ENCODE measurements at regions not wholly inside any gene's neighbourhood (a gene's known extent, or its start where the extent isn't known, plus 50 kb on each side); places are given as distances from the start of the nearest gene placed in this dataset.

DNA sequence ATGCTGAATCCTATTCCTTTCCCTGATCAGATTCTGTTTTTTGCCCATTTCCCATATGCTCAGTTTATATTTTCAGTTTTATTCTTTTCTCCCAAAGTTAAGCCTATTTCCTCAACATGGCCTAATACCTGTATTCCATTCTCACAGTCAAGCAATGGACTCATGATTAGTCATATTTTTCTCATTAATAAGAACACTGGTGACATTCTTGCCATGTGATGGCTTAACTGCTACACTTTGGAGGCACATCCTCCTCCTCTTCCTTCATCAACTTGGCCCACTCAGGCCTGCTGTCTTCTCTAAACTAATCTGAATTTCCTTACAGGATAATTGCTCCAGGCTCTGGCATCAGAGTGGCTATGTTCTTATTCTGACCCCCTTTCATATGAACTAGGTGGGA is 679.2 kb downstream of the NYAP2 start:
- in situ Hi-C loops (cut with HindIII; ENCODE audit: low pct_unique_long_range_greater_than_20kb, low sequenced_read_pairs): no loop called here
- no peak for DNase-seq (ENCODE audit: low read depth, low spot score)

DNA sequence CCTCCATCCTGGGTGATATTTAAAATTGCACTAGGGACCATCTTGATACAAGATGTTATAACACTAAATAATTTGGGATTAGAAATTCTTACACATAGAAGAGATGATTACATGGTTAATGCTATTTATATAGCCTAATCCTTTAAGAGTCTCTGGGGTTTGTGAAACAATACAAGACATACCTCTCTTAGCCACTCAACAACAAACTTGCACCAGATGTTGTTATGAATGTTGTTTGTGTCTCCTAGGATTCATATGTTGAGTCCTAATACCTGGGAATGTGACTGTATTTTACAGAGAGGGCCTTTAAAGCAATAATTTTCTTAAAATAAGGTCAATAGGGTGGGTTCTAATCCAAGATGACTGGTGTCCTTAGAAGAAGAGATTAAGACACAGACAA is 678.3 kb downstream of the NYAP2 start:
- no peak for DNase-seq (ENCODE audit: low read depth, low spot score)
- in situ Hi-C loops (cut with HindIII; ENCODE audit: low pct_unique_long_range_greater_than_20kb, low sequenced_read_pairs): no loop called here

GRCh38 chr2:226077031-226077430 is 677.5 kb downstream of the NYAP2 start:
- no peak for DNase-seq (ENCODE audit: low read depth, low spot score)
- in situ Hi-C loops (cut with HindIII; ENCODE audit: low pct_unique_long_range_greater_than_20kb, low sequenced_read_pairs): no loop called here

GRCh38 chr2:226076529-226076928 is 677.0 kb downstream of the NYAP2 start:
- no peak for DNase-seq (ENCODE audit: low read depth, low spot score)
- in situ Hi-C loops (cut with HindIII; ENCODE audit: low pct_unique_long_range_greater_than_20kb, low sequenced_read_pairs): no loop called here

DNA sequence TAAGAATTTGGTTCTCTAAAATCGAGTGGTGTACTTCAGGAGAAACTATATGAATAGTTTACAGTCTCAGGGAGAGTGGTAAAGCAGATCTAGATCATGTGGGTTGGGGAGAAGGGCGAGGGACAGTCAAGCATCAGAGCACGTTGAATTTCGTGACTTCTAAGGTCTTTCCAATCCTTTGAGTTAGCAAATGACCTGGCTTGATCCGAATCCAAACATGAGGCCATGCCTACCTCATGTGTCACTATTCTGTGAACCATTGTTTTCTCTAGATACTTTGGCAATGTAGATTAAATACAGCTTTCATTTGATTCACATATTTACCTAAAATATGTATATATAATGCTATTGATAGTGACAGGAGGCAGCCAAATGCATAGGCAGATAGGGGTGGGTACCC is 674.9 kb downstream of the NYAP2 start:
- in situ Hi-C loops (cut with HindIII; ENCODE audit: low pct_unique_long_range_greater_than_20kb, low sequenced_read_pairs): no loop called here
- DNase-seq (ENCODE audit: low read depth, low spot score): no peak

DNA sequence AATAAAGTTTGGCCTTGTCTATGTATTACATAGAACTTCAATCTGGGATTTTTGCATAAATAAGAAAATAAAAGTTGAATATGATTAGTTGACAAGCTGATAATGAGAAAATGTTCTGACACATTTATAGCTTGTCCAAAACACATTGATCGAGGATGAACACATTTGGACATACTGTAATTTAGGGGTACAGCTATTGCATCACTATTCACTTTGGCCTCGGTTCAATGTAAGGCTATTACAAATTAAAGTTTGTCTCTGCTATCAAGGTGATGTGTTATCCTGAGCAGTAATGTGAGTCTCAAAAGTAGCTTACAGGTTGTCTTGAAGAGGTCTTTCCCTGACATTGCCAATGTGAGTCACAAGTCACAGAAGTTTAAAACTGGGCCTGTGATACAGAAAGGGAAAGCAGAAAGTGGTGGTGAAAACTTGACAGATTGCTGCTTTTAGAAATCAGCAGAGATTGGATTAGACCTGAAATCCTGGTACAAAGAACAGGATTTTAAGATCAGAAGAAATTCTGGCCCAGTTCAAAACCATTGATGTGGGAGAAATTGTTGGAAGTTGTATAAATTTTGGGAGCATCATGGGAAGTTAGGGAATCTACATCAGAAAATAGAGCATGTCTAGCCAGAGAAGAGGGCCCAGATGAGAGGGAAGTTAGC is 674.1 kb downstream of the NYAP2 start:
- no peak for DNase-seq (ENCODE audit: low read depth, low spot score)
- in situ Hi-C loops (cut with HindIII; ENCODE audit: low pct_unique_long_range_greater_than_20kb, low sequenced_read_pairs): no loop called here

- no peak for DNase-seq (ENCODE audit: low read depth, low spot score)
- in situ Hi-C loops (cut with HindIII; ENCODE audit: low pct_unique_long_range_greater_than_20kb, low sequenced_read_pairs): no loop called here
Observed at GRCh38 chr2:226066873-226067272, 667.4 kb downstream of the NYAP2 start.

DNA sequence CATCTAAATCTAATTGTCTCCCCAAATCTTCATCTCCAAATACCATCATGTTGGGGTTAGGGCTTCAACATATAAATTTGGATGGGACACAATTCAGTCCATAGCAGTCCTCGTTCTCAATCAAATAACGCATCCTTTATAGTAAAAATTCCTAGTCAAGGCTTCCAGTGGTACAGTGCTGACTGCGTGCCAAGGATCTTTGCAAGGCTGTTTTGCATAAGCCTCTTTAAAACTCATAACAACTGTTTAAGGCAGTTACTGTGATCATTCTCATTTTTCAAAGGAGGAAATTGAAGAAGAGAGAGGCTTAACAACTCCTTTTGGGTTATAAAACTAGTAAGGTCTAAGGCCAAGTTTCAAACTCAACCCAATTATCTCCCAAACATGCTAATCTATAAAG is 666.9 kb downstream of the NYAP2 start:
- no peak for DNase-seq (ENCODE audit: low read depth, low spot score)
- in situ Hi-C loops (cut with HindIII; ENCODE audit: low pct_unique_long_range_greater_than_20kb, low sequenced_read_pairs): no loop called here

GRCh38 chr2:226064932-226065570 is 665.5 kb downstream of the NYAP2 start:
- no peak for DNase-seq (ENCODE audit: low read depth, low spot score)
- in situ Hi-C loops (cut with HindIII; ENCODE audit: low pct_unique_long_range_greater_than_20kb, low sequenced_read_pairs): no loop called here

GRCh38 chr2:226063704-226064440 is 664.4 kb downstream of the NYAP2 start:
- in situ Hi-C loops (cut with HindIII; ENCODE audit: low pct_unique_long_range_greater_than_20kb, low sequenced_read_pairs): no loop called here
- DNase-seq (ENCODE audit: low read depth, low spot score): no peak

DNA sequence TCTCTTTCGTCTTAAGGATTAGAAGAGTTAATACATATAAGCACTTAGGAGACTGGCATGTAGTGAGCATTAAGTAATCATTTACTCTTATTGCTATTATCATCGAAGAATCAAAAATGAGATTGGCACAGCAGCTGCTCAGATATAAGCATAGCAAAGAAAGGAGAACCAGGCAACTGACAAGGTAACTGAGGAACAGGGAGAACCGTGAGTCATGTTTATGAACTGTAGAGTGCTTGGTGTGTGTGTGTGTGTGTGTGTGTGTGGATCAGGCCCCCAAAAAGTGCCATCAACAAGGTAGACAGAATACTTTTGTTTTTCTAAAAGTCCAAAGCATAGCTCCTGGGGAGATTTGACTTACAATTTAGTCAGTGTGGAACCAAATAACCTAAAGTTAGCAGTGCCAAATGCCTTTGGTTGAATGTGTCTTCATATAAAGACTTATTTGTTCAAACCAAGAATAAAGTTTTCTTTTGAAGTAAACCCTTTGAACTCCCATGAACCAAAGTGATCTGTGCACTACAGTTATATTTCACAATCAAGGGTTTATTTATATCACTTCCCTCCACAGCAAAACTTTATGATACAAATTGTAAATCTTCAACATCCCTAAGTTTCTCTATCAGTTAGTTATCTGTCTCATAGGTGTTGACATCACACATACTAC is 660.6 kb downstream of the NYAP2 start:
- DNase-seq (ENCODE audit: low read depth, low spot score): peak; percentile 54
- in situ Hi-C loops (cut with HindIII; ENCODE audit: low pct_unique_long_range_greater_than_20kb, low sequenced_read_pairs): no loop called here

- no peak for DNase-seq (ENCODE audit: low read depth, low spot score)
- in situ Hi-C loops (cut with HindIII; ENCODE audit: low pct_unique_long_range_greater_than_20kb, low sequenced_read_pairs): no loop called here
Observed at GRCh38 chr2:226057914-226058313, 658.4 kb downstream of the NYAP2 start.

- no peak for DNase-seq (ENCODE audit: low read depth, low spot score)
- in situ Hi-C loops (cut with HindIII; ENCODE audit: low pct_unique_long_range_greater_than_20kb, low sequenced_read_pairs): no loop called here
Observed at GRCh38 chr2:226057365-226057764, 657.9 kb downstream of the NYAP2 start.

DNA sequence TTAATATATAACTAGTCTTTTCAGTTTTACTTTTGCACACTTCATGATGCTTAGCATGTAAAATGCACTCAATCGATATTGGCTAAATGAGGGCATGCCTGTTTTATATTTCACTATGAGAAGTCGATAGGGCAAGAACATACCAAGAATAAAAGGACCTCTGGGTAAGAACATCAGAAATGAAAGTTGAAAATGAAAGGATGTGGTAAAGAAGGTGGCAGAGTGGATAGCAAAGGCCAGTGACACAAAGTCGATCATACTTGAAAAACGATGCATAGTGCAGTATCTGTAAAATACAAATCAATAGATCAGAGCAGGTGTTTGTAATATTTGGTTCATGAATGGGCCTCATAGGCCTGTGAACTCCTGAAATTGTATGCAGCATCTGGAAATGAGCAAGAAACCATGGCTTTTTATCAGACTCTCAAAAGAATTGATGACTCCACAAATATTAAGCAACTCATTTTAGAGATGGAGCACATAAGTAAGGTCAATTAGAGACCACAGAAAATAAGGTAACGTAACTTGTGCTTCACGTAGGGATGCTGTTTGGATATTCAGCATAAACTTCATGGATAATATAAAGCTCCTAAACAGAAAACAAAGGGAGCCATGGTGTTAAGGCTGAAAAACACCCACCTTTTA is 653.4 kb downstream of the NYAP2 start:
- no peak for DNase-seq (ENCODE audit: low read depth, low spot score)
- in situ Hi-C loops (cut with HindIII; ENCODE audit: low pct_unique_long_range_greater_than_20kb, low sequenced_read_pairs): no loop called here

DNA sequence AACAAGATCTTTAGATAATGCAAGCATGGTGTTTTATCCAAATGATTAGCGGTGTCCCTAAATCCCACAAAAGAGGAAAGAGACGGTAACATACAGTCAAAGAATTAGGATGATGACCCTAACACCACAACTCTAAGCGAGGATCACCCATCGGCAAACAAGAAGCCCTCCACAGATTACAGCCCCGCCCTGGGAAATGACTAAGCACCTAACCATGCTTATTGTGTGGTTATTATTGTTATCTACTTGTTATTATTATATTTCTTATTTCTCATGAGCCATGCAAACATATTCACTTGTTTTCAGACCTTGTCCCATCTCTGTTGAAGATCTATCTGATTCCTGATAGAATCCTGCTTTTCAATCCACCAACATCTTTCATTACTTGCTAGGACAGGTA is 651.3 kb downstream of the NYAP2 start:
- no peak for DNase-seq (ENCODE audit: low read depth, low spot score)

GRCh38 chr2:226048611-226049010 is 649.1 kb downstream of the NYAP2 start:
- in situ Hi-C loops (cut with HindIII; ENCODE audit: low pct_unique_long_range_greater_than_20kb, low sequenced_read_pairs): no loop called here
- DNase-seq (ENCODE audit: low read depth, low spot score): peak; percentile 48

More for the DNA sequence above, 651.3 kb downstream of the NYAP2 start:
- in situ Hi-C loops (cut with HindIII; ENCODE audit: low pct_unique_long_range_greater_than_20kb, low sequenced_read_pairs): no loop called here

GRCh38 chr2:226045080-226045479 is 645.6 kb downstream of the NYAP2 start:
- in situ Hi-C loops (cut with HindIII; ENCODE audit: low pct_unique_long_range_greater_than_20kb, low sequenced_read_pairs): no loop called here
- DNase-seq (ENCODE audit: low read depth, low spot score): no peak

DNA sequence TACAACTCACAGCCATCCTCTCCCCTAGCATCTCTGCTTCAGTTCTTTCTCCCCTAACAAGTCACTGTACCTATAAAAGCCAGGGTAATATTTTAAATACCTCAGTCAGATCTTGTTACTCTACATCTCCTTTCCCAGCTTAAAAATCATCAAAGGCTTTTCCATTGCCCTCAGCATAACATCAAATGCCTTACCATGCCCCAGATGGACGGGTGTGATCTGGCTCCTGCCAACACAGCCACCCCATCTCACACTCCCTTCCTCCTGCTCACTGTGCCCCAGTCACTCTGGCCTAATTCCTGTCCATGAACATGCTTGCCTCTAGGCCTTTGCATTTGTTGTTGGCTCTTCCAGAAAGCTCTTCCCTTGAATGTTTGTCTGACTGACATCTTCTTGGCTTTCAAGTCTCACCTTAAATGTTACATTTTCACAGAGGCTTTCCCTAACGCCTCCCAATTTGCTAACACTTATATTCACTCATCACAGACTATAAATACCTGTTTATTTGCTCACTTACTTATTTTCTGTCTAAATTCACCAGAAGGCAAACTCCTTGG is 640.9 kb downstream of the NYAP2 start:
- no peak for DNase-seq (ENCODE audit: low read depth, low spot score)
- in situ Hi-C loops (cut with HindIII; ENCODE audit: low pct_unique_long_range_greater_than_20kb, low sequenced_read_pairs): no loop called here

Data from SK-MEL-5 (cell line).